ENCODE measurements at regions not wholly inside any gene's neighbourhood (a gene's known extent, or its start where the extent isn't known, plus 50 kb on each side); places are given as distances from the start of the nearest gene placed in this dataset.

DNA sequence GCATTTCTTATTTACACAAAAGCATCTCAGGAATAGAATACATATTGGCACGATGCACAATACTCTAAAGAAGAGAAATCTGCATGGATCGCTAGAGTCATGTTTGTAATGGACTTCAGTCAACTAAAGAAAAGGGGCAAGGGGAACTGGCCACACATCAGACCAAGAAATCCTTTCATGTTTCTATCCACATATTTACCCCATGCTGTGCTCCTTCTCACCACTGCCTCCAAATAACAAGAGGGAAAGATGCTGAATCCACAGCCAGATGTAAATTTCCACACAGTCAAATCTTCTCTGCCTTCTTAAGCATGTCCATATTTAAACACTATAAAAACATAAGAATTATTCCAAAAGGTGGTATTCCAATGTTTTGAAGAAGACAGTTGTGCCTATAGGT lies 67.6 kb downstream of the COX18 start:
- DNase-seq (ENCODE audit: low read depth), result no peak
- TF ChIP-seq, protein P1, sequence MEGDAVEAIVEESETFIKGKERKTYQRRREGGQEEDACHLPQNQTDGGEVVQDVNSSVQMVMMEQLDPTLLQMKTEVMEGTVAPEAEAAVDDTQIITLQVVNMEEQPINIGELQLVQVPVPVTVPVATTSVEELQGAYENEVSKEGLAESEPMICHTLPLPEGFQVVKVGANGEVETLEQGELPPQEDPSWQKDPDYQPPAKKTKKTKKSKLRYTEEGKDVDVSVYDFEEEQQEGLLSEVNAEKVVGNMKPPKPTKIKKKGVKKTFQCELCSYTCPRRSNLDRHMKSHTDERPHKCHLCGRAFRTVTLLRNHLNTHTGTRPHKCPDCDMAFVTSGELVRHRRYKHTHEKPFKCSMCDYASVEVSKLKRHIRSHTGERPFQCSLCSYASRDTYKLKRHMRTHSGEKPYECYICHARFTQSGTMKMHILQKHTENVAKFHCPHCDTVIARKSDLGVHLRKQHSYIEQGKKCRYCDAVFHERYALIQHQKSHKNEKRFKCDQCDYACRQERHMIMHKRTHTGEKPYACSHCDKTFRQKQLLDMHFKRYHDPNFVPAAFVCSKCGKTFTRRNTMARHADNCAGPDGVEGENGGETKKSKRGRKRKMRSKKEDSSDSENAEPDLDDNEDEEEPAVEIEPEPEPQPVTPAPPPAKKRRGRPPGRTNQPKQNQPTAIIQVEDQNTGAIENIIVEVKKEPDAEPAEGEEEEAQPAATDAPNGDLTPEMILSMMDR (IDR thresholded peaks at IDR 0.05; ENCODE audit: control insufficient read depth, extremely low read depth, insufficient read depth), result no peak
- no peak overlapping the region for H3K4me3 ChIP-seq (ENCODE audit: low read depth, low read length)

DNA sequence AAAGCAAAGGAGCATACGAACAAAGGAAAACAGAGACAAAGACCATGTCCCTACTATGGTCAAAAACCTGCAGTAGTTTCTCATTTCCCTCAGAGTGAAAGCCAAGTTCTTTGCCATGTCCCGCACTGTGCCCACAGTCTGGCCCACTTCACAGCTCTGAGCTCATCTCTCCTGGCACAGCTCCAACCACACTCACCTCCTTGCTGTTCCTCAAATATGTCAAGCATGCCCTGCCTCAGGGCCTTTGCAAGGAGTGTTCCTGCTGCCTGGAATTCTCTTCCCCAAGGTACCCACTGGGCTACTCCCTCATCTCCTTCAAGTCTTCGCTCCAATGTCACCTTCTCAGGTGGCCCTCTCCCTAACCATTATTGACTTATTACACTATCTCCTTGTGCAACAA lies 72.1 kb downstream of the COX18 start:
- no peak for DNase-seq (ENCODE audit: low read depth)
- H3K4me3 ChIP-seq (ENCODE audit: low read depth, low read length), result no peak overlapping the region
- TF ChIP-seq, protein P1 (IDR thresholded peaks at IDR 0.05; ENCODE audit: control insufficient read depth, extremely low read depth, insufficient read depth), result no peak

DNA sequence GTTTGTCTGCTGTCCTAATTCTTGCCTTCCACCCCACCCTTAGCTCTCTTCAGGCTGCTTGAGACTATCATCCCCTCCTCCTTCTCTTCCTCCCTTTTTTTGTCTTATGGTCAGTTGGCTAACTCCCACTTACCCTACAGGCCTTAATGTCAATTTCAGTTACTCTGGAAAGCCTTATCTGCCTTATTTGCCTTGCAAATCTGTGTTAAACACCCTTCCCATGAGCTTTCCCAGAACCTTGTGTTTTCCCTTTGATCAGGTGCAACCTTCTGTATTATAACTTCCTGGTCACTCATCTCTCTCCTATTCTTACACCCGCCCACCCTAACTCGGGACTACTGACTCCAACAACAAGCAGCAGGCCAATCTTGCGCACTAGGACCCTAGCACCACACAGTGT lies 74.8 kb downstream of the COX18 start:
- TF ChIP-seq, protein P1 (IDR thresholded peaks at IDR 0.05; ENCODE audit: control insufficient read depth, extremely low read depth, insufficient read depth), result no peak
- no peak for DNase-seq (ENCODE audit: low read depth)
- H3K4me3 ChIP-seq (ENCODE audit: low read depth, low read length), result no peak overlapping the region

DNA sequence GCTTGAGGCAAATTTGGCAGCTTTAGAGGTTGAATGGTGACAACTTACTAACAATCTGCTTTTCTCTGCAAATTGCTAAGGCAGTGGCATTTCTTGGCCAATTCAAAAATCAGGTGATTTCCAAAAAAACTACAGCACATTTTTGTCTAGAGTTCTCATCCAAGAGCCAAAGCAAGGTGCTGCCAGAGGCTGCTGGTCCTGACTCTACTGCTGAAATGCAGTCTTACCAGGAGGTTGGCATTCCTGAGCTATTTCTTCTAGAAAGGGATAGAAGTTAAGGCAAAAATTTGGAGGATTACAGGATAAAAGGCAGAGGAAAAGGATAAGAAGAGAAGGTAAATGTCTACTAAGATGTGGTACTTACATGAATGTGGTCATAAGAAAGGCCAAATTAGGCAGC lies 75.6 kb downstream of the COX18 start:
- no peak for DNase-seq (ENCODE audit: low read depth)
- TF ChIP-seq, protein P1 (IDR thresholded peaks at IDR 0.05; ENCODE audit: control insufficient read depth, extremely low read depth, insufficient read depth), result no peak

DNA sequence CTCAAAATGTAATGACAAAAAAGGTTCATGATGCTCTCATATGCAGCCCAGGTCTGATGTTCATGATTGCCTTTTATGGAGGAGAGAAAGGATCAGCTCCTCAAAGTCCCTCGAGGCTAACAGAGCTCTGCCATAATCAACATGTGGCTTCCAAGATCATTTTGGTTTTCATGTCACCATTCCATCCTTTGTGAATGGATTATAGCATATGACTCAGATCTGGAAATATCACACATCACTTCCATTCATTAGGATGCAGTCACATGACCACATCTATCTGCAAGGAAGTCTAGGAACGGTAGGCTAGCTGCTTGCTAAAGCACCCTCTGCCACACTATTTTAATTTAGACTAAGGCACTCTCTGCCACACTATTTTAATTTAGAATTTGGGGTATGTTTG lies 77.6 kb downstream of the COX18 start:
- DNase-seq (ENCODE audit: low read depth), result no peak
- H3K4me3 ChIP-seq (ENCODE audit: low read depth, low read length), result no peak overlapping the region
- TF ChIP-seq, protein P1 (IDR thresholded peaks at IDR 0.05; ENCODE audit: control insufficient read depth, extremely low read depth, insufficient read depth), result no peak

More for the DNA sequence above, 75.6 kb downstream of the COX18 start:
- no peak overlapping the region for H3K4me3 ChIP-seq (ENCODE audit: low read depth, low read length)

DNA sequence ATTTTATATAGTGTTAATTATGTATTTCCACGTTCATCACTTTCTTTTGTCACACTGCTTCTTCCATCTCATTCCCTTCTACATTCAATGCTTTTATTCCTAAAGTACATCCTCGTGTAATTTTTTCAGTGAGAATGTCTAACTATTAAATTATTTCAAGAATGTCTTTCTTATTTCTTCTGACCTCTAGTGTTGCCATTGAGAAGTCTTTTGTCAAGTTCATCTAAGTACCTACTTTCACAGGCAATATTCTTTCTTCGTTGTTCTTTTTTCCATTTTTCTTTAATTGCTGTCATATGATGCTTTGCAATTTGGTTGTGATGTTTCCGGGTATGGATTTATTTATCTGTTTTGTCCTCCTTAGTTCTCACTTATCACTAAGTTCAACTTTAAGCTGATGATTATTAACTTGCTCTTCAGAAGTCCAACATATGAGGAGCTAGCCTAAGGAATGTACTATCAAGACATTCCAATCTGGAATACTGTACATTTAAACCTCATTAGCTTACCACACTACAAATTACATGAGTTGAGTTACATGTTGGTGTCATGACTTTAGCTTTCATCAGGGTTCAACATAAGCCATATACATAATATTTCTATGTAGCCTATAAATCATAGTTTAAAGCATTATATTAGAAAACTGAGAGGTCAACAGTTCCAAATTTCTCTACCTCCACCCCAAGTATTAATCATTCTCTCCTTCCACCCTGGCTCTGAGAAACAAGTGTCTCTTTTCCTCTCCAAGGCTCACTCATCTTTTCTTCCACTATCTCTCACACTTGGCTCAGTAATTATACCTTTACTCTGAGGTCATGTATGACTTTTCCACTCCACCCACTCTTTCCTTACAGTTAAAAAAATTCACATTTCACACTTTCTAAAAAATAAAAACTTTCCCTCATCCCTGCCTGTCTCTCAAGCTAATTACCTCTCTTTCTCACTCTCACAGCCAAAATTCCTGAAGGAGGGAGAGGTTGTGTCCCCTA lies 81.5 kb downstream of the COX18 start:
- no peak for DNase-seq (ENCODE audit: low read depth)
- TF ChIP-seq, protein P1 (IDR thresholded peaks at IDR 0.05; ENCODE audit: control insufficient read depth, extremely low read depth, insufficient read depth), result no peak
- H3K4me3 ChIP-seq (ENCODE audit: low read depth, low read length), result no peak overlapping the region

All from LNCaP clone FGC (cell line).